ENCODE measurements at regions not wholly inside any gene's neighbourhood (a gene's known extent, or its start where the extent isn't known, plus 50 kb on each side); places are given as distances from the start of the nearest gene placed in this dataset.

GRCh38 chr10:131494451-131494850 is 182.9 kb upstream of the TCERG1L start:
- no peak overlapping the region for H3K27ac ChIP-seq (ENCODE audit: low read depth in 1 of 2, low read length in 2 of 2)
- H3K36me3 ChIP-seq (replicated peaks in 1 of 2; ENCODE audit: control insufficient read depth in 1 of 2, insufficient read depth in 2 of 2, low read length in 2 of 2) = no peaks in the 10 kb centered on the region
- no peak overlapping the region for H3K4me2 ChIP-seq (replicated peaks; ENCODE audit: extremely low read depth, low read length, poor library complexity, severe bottlenecking)
- intact Hi-C loops (cut with micrococcal nuclease) = no loop called here
- H3K27me3 ChIP-seq (ENCODE audit: control insufficient read depth in 2 of 2, insufficient read depth in 2 of 2, low read length in 2 of 2) = no peaks in the 10 kb centered on the region
- no peaks in the 10 kb centered on the region for H3K9me3 ChIP-seq (replicated peaks in 1 of 2; ENCODE audit: control insufficient read depth in 1 of 2, insufficient read depth in 1 of 2, low read length in 2 of 2)
- H2AFZ ChIP-seq (ENCODE audit: insufficient read depth, low read depth, low read length, poor library complexity, severe bottlenecking) = no peak overlapping the region
- H3K79me2 ChIP-seq (ENCODE audit: insufficient read depth, low read length) = no peaks in the 10 kb centered on the region
- H3K27ac Mint-ChIP-seq = no peak overlapping the region
- H3K4me1 ChIP-seq (ENCODE audit: control insufficient read depth in 1 of 2, insufficient read depth in 2 of 2, low read length in 2 of 2) = no peaks in the 10 kb centered on the region
- H3K9me3 Mint-ChIP-seq = peaks cover 0 to 7% (median 5%) of the 10 kb centered on the region in 7 donors
- H3K4me3 Mint-ChIP-seq = no peak overlapping the region
- H3K4me3 ChIP-seq (replicated peaks in 1 of 3; ENCODE audit: low read depth in 2 of 3, low read length in 3 of 3) = no peak overlapping the region
- no peaks in the 10 kb centered on the region for H3K36me3 Mint-ChIP-seq
- H3K4me1 Mint-ChIP-seq = no peaks in the 10 kb centered on the region
- H3K27me3 Mint-ChIP-seq (ENCODE audit: low read depth in 3 of 3) = peaks cover 1 to 9% (median 3%) of the 10 kb centered on the region in 3 donors
- no peak for DNase-seq
- WGBS (ENCODE audit: insufficient coverage) = 95% methylated on average over 3 of the region's 5 CpGs
- no peak for TF ChIP-seq CTCF (IDR thresholded peaks at IDR 0.05)
- H4K20me1 ChIP-seq (ENCODE audit: insufficient read depth, low read length) = no peaks in the 10 kb centered on the region
- no peak overlapping the region for H3K9ac ChIP-seq (ENCODE audit: insufficient read depth, low read length, poor library complexity, severe bottlenecking)

GRCh38 chr10:131495224-131495623 is 183.7 kb upstream of the TCERG1L start:
- Mint-ChIP-seq H3K4me1 (no peaks in the 10 kb centered on the region), H3K9me3 (peaks cover 0 to 11% (median 4%) of the 10 kb centered on the region in 7 donors), H3K27ac (no peak overlapping the region), H3K4me3 (no peak overlapping the region), H3K27me3 (ENCODE audit: low read depth in 3 of 3) (peaks cover under 1 to 6% (median 1%) of the 10 kb centered on the region in 3 donors), H3K36me3 (no peaks in the 10 kb centered on the region)
- no peak overlapping the region for H3K4me2 ChIP-seq (replicated peaks; ENCODE audit: extremely low read depth, low read length, poor library complexity, severe bottlenecking)
- WGBS (ENCODE audit: insufficient coverage) = 83% methylated on average over 4 of the region's 4 CpGs
- no peak overlapping the region for H3K4me3 ChIP-seq (replicated peaks in 1 of 3; ENCODE audit: low read depth in 2 of 3, low read length in 3 of 3)
- H2AFZ ChIP-seq (ENCODE audit: insufficient read depth, low read depth, low read length, poor library complexity, severe bottlenecking) = no peak overlapping the region
- H3K4me1 ChIP-seq (ENCODE audit: control insufficient read depth in 1 of 2, insufficient read depth in 2 of 2, low read length in 2 of 2) = no peaks in the 10 kb centered on the region
- no peak overlapping the region for H3K9ac ChIP-seq (ENCODE audit: insufficient read depth, low read length, poor library complexity, severe bottlenecking)
- DNase-seq = no peak
- no peaks in the 10 kb centered on the region for H3K27me3 ChIP-seq (ENCODE audit: control insufficient read depth in 2 of 2, insufficient read depth in 2 of 2, low read length in 2 of 2)
- intact Hi-C loops (cut with micrococcal nuclease) = no loop called here
- no peaks in the 10 kb centered on the region for H3K79me2 ChIP-seq (ENCODE audit: insufficient read depth, low read length)
- H3K36me3 ChIP-seq (replicated peaks in 1 of 2; ENCODE audit: control insufficient read depth in 1 of 2, insufficient read depth in 2 of 2, low read length in 2 of 2) = no peaks in the 10 kb centered on the region
- TF ChIP-seq CTCF (IDR thresholded peaks at IDR 0.05) = no peak
- no peaks in the 10 kb centered on the region for H4K20me1 ChIP-seq (ENCODE audit: insufficient read depth, low read length)
- H3K27ac ChIP-seq (ENCODE audit: low read depth in 1 of 2, low read length in 2 of 2) = no peak overlapping the region
- no peaks in the 10 kb centered on the region for H3K9me3 ChIP-seq (replicated peaks in 1 of 2; ENCODE audit: control insufficient read depth in 1 of 2, insufficient read depth in 1 of 2, low read length in 2 of 2)

All from CD14-positive monocyte (primary cell).